GM12878 (cell line): ENCODE measurements at regions not wholly inside any gene's neighbourhood (a gene's known extent, or its start where the extent isn't known, plus 50 kb on each side); places are given as distances from the start of the nearest gene placed in this dataset.

ENCODE experiments used
- ATAC-seq: fragments of 200-7000 bp; cut with Tn5 transposase; 3 replicates; pipeline ENCODE4 v1.9.1; 2020; ENCODE audit warnings: mild to moderate bottlenecking, moderate library complexity
- BruUV-seq: library from RNA; stranded (reverse); fragments of 400-500 nt; replicated peaks from 2 replicates; lab custom pipeline; 2021; lab: Mats Ljungman, UMichigan
- CTCF ChIA-PET: fragments of 300-600 bp; sonication (Branson Sonifier 250); formaldehyde crosslinking; extraction: SDS; loops from one replicate; lab custom pipeline; 2021; ENCODE audit warnings: inconsistent platforms; lab: Yijun Ruan, JAX
- POLR2A ChIA-PET: fragments of 350-600 bp; formaldehyde crosslinking; extraction: SDS; loops from one replicate; lab custom pipeline; 2021; ENCODE audit warnings: inconsistent platforms; lab: Charles Lee
- RAD21 ChIA-PET: fragments of 300-600 bp; sonication (Branson Sonifier 250); formaldehyde crosslinking; loops from one replicate; lab custom pipeline; 2023; ENCODE audit warnings: antibody characterized with exemption; ENCODE audit not compliant: unreplicated experiment; lab: Charles Lee
- SMC1A ChIA-PET: fragments of 300-600 bp; sonication (Branson Sonifier 250); formaldehyde crosslinking; loops from one replicate; lab custom pipeline; 2023; ENCODE audit not compliant: unreplicated experiment, uncharacterized antibody; lab: Charles Lee
- DNase-seq: peaks from one replicate; pipeline ENCODE4 v3.0.0-alpha.2; 2011; ENCODE audit warnings: low read depth, low spot score
- FAIRE-seq: peaks from 3 replicates; lab custom pipeline; 2011; peaks lifted over from hg19 to GRCh38; lab: Jason Lieb, UNC
- H2AFZ ChIP-seq: 2 replicates; pipeline ENCODE4 v1.6.0; 2011; ENCODE audit warnings: low read depth, low read length, control low read depth; ENCODE audit not compliant: control insufficient read depth
- H3K27ac ChIP-seq: 2 replicates; pipeline ENCODE4 v1.5.1; 2011; ENCODE audit warnings: control low read depth; ENCODE audit not compliant: control insufficient read depth, insufficient read depth
- H3K27me3 ChIP-seq, 2 experiments: replicated peaks in 1 of 2; 2 replicates each; pipeline versions ENCODE4 v1.6.0 to v1.6.1; 2011; ENCODE audit warnings: low read length in 1 of 2; ENCODE audit not compliant: control insufficient read depth in 2 of 2, insufficient read depth in 2 of 2
- H3K36me3 ChIP-seq, 2 experiments: 2 replicates each; pipeline ENCODE4 v1.5.1; 2011; ENCODE audit warnings: low read length in 1 of 2; ENCODE audit not compliant: control insufficient read depth in 2 of 2, insufficient read depth in 2 of 2
- H3K4me1 ChIP-seq: 2 replicates; pipeline ENCODE4 v1.6.1; 2011; ENCODE audit warnings: mild to moderate bottlenecking, low read length, moderate library complexity, mixed read lengths; ENCODE audit not compliant: control insufficient read depth, insufficient read depth
- H3K4me2 ChIP-seq: 2 replicates; pipeline ENCODE4 v1.6.0; 2011; ENCODE audit warnings: control low read depth; ENCODE audit not compliant: control insufficient read depth, insufficient read depth
- H3K4me3 ChIP-seq: fragments of 200-600 bp; sonication (generic); 2 replicates; pipeline ENCODE4 v1.5.1; 2016
- H3K79me2 ChIP-seq: 2 replicates; pipeline ENCODE4 v1.6.0; 2011; ENCODE audit warnings: low read length; ENCODE audit not compliant: control insufficient read depth, insufficient read depth
- H3K9ac ChIP-seq: 2 replicates; pipeline ENCODE4 v1.8.0; 2011; ENCODE audit warnings: low read length, control low read depth, mixed read lengths; ENCODE audit not compliant: control insufficient read depth, insufficient read depth
- H3K9me3 ChIP-seq: replicated peaks from 3 replicates; pipeline ENCODE4 v1.5.1; 2011; ENCODE audit warnings: mild to moderate bottlenecking, low read length; ENCODE audit not compliant: control insufficient read depth, insufficient read depth
- H4K20me1 ChIP-seq: 2 replicates; pipeline ENCODE4 v1.6.0; 2011; ENCODE audit not compliant: control insufficient read depth, insufficient read depth
- BCLAF1 ChIP-seq: fragments of 450-650 bp; IDR thresholded peaks from 2 replicates; pipeline ENCODE4 v1.6.1; 2017; ENCODE audit warnings: antibody characterized with exemption, mild to moderate bottlenecking, moderate library complexity
- BMI1 ChIP-seq: fragments of 450-650 bp; IDR thresholded peaks from 2 replicates; pipeline ENCODE4 v1.6.1; 2016; ENCODE audit warnings: mild to moderate bottlenecking, moderate library complexity, borderline replicate concordance
- CHD4 ChIP-seq: fragments of 200-600 bp; sonication (generic); IDR thresholded peaks from 2 replicates; pipeline ENCODE4 v1.6.1; 2016; ENCODE audit warnings: mild to moderate bottlenecking
- CREB1 ChIP-seq: IDR thresholded peaks from 2 replicates; pipeline ENCODE4 v1.6.1; 2012; ENCODE audit warnings: low read depth, mild to moderate bottlenecking, inconsistent platforms
- ETV6 ChIP-seq, 2 experiments: fragments of 450-650 bp in 1 of 2; IDR thresholded peaks in 1 of 2; conservative IDR thresholded peaks in 1 of 2; 2 replicates each; pipeline ENCODE4 v1.6.1; 2014; ENCODE audit warnings: antibody characterized with exemption in 1 of 2, borderline replicate concordance in 1 of 2, low read depth in 1 of 2, mild to moderate bottlenecking in 1 of 2, moderate library complexity in 1 of 2
- GATAD2B ChIP-seq: fragments of 450-650 bp; conservative IDR thresholded peaks from 2 replicates; pipeline ENCODE4 v1.6.1; 2017; ENCODE audit warnings: low read depth, mild to moderate bottlenecking, moderate library complexity
- MXI1 ChIP-seq: fragments of 150-350 bp; IDR thresholded peaks from 2 replicates; pipeline ENCODE4 v1.6.1; 2011; ENCODE audit warnings: low read depth, mild to moderate bottlenecking, inconsistent platforms, low read length, improper control_type of control experiment
- NBN ChIP-seq: fragments of 450-650 bp; IDR thresholded peaks from 2 replicates; pipeline ENCODE4 v1.6.1; 2016
- PAX5 ChIP-seq: IDR thresholded peaks from 2 replicates; pipeline ENCODE4 v1.6.1; 2011; ENCODE audit warnings: low read depth, low read length, borderline replicate concordance
- PAX8 ChIP-seq: fragments of 450-650 bp; IDR thresholded peaks from 2 replicates; pipeline ENCODE4 v1.6.1; 2017; ENCODE audit warnings: mild to moderate bottlenecking, moderate library complexity
- RAD51 ChIP-seq: fragments of 450-650 bp; IDR thresholded peaks from 2 replicates; pipeline ENCODE4 v1.6.1; 2016; ENCODE audit warnings: moderate library complexity, mild to moderate bottlenecking, inconsistent platforms
- RELA ChIP-seq: fragments of 450-650 bp; IDR thresholded peaks from 2 replicates; pipeline ENCODE4 v1.8.0; 2014; ENCODE audit warnings: borderline replicate concordance; ENCODE audit not compliant: partially characterized antibody
- SP1 ChIP-seq: IDR thresholded peaks from one replicate; pipeline ENCODE4 v1.6.1; 2011; ENCODE audit warnings: low read depth, low read length
- SUPT20H ChIP-seq: IDR thresholded peaks from 2 replicates; pipeline ENCODE4 v1.6.1; 2011; ENCODE audit warnings: low read depth, mild to moderate bottlenecking, low read length, moderate library complexity, borderline replicate concordance; ENCODE audit not compliant: control insufficient read depth
- ZNF384 ChIP-seq: IDR thresholded peaks from 2 replicates; pipeline ENCODE4 v1.6.1; 2012; ENCODE audit warnings: low read depth, mild to moderate bottlenecking, low read length, improper control_type of control experiment, borderline replicate concordance
- WGBS: methylation state at CpG from one replicate; pipeline ENCODE4 v1.1.6; 2016; ENCODE audit warnings: low lambda C conversion rate; ENCODE audit not compliant: insufficient replicate concordance, insufficient coverage; ENCODE audit errors: missing lambda C conversion rate; 5-methylcytosine and 5-hydroxymethylcytosine counted together
- in situ Hi-C: fragments of 300-500 bp; cut with MboI; formaldehyde crosslinking; loops from 9 replicates; pipeline ENCODE4 v1.14.3; 2018; ENCODE audit warnings: mixed read lengths
- intact Hi-C: fragments of 100-400 bp; cut with micrococcal nuclease; formaldehyde crosslinking; loops from one replicate; pipeline ENCODE4 v1.14.2; 2022; ENCODE audit not compliant: unreplicated experiment

GRCh38 chr1:234862360-234862943 lies 252.5 kb upstream of the IRF2BP2 start (continued):
- no peak for TF ChIP-seq BMI1
- no peak for TF ChIP-seq RAD51

- ChIA-PET RAD21 (interaction anchor here (0.9 to 1.5 kb wide), 2 partner anchors 17 to 19 kb away, joined by 3 read pairs; no protein-coding TSS in a partner anchor), SMC1A (interaction anchor here (0.8 to 8.7 kb wide), 5 partner anchors 12 to 137 kb away, joined by 3 to 49 read pairs (median 3); no protein-coding TSS in a partner anchor), CTCF (interaction anchor here (0.6 to 1.4 kb wide), 4 partner anchors 10 to 159 kb away, joined by 3 read pairs; no protein-coding TSS in a partner anchor), POLR2A (no interaction called here)
- WGBS = 47% methylated on average over 4 of the region's 4 CpGs
- no TSS peak for BruUV-seq
- no peak overlapping the region for H3K4me2 ChIP-seq
- intact Hi-C loops (no loop called here), in situ Hi-C loops (no loop called here)
- DNase-seq = no peak
- no peaks in the 10 kb centered on the region for H3K79me2 ChIP-seq
- no peak overlapping the region for H3K4me3 ChIP-seq
- H3K27me3 ChIP-seq = no peaks in the 10 kb centered on the region; a peak in 1 of 4 replicates
- H4K20me1 ChIP-seq = no peaks in the 10 kb centered on the region
- no peak overlapping the region for H3K9ac ChIP-seq
- H3K27ac ChIP-seq = no peak overlapping the region
- ATAC-seq = no peak
- FAIRE-seq = no peak
- no peaks in the 10 kb centered on the region for H3K36me3 ChIP-seq
- no peak overlapping the region for H2AFZ ChIP-seq
- peaks cover 4% of the 10 kb centered on the region; the same call in 2 of the 3 replicates for H3K9me3 ChIP-seq
- peaks cover 8% of the 10 kb centered on the region; the same call in 1 of the 2 replicates for H3K4me1 ChIP-seq
- TF ChIP-seq SUPT20H (no peak), NBN (no peak), BMI1 (no peak), GATAD2B (no peak), BCLAF1 (no peak), CREB1 (no peak), PAX8 (no peak), RELA (no peak), ETV6 (conservative IDR thresholded peaks at IDR 0.05 in 1 of 2, IDR thresholded peaks at IDR 0.05 in 1 of 2; ENCODE audit: borderline replicate concordance in 1 of 2, low read depth in 1 of 2) (no peak), ZNF384 (no peak), CHD4 (no peak), SP1 (no peak), PAX5 (no peak), MXI1 (no peak)
These were observed 251.8 kb upstream of the IRF2BP2 start for GRCh38 chr1:234861761-234862160.
